ENCODE measurements at regions not wholly inside any gene's neighbourhood (a gene's known extent, or its start where the extent isn't known, plus 50 kb on each side); places are given as distances from the start of the nearest gene placed in this dataset.

- Histone ChIP-seq H3K9me3 (ENCODE audit: control insufficient read depth, insufficient read depth, low read length) (peaks cover 3% of the 10 kb centered on the region; the same call in 1 of the 2 replicates), H3K56ac (ENCODE audit: extremely low read depth, insufficient read depth, low read length) (no peak overlapping the region), H4K8ac (ENCODE audit: low read depth in 2 of 2, low read length in 2 of 2) (no peak overlapping the region), H3K23ac (ENCODE audit: low read depth, low read length) (no peak overlapping the region), H3K9me1 (ENCODE audit: insufficient read depth, low read length) (no peaks in the 10 kb centered on the region), H3K4ac (ENCODE audit: low read depth, low read length) (no peak overlapping the region), H2AFZ (replicated peaks; ENCODE audit: low read length, poor library complexity) (no peak overlapping the region), H4K91ac (ENCODE audit: insufficient read depth, low read depth, low read length) (no peak overlapping the region), H3K27ac (ENCODE audit: insufficient read depth, low read length) (no peak overlapping the region), H3K4me2 (ENCODE audit: low read depth, low read length) (no peak overlapping the region), H2BK15ac (ENCODE audit: low read depth, low read length) (no peak overlapping the region), H3K27me3 (ENCODE audit: control insufficient read depth, insufficient read depth, low read length) (no peaks in the 10 kb centered on the region), H3K9ac (ENCODE audit: low read depth, low read length) (no peak overlapping the region), H2BK20ac (ENCODE audit: low read depth, low read length) (no peak overlapping the region), H3K18ac (ENCODE audit: low read depth, low read length) (no peak overlapping the region), H4K5ac (ENCODE audit: low read depth, low read length) (no peak overlapping the region), H3K36me3 (ENCODE audit: control insufficient read depth, insufficient read depth, low read length) (no peaks in the 10 kb centered on the region), H3K4me1 (ENCODE audit: control insufficient read depth, insufficient read depth, low read length) (no peaks in the 10 kb centered on the region), H2AK9ac (replicated peaks; ENCODE audit: low read depth, low read length, poor library complexity) (no peak overlapping the region), H2BK120ac (ENCODE audit: low read depth, low read length) (no peak overlapping the region), H2AK5ac (ENCODE audit: low read depth, low read length) (no peak overlapping the region), H2BK5ac (ENCODE audit: low read depth, low read length, poor library complexity, severe bottlenecking) (no peak overlapping the region), H3K79me1 (ENCODE audit: low read depth in 1 of 2, low read length in 2 of 2) (no peaks in the 10 kb centered on the region), H4K20me1 (ENCODE audit: insufficient read depth, low read length) (no peaks in the 10 kb centered on the region), H3K4me3 (ENCODE audit: insufficient read depth, low read depth, low read length) (no peak overlapping the region), H3K14ac (replicated peaks; ENCODE audit: low read depth, low read length) (no peak overlapping the region)
- intact Hi-C loops (cut with micrococcal nuclease): no loop called here
- ATAC-seq (ENCODE audit: low read depth) (no peak), DNase-seq (no peak)
- ChIA-PET CTCF (no interaction called here), POLR2A (ENCODE audit: unreplicated experiment) (no interaction called here)
- in situ Hi-C loops (cut with MboI; ENCODE audit: low sequenced_read_pairs): no loop called here
- WGBS, 2 experiments (ENCODE audit: extremely low coverage in 2 of 2, insufficient read length in 1 of 2): no CpG with 5 or more reads among the region's 5 CpGs
- dilution Hi-C loops (cut with HindIII; ENCODE audit: low sequenced_read_pairs, unreplicated experiment): no loop called here
- BruUV-seq (replicated peaks): no TSS peak
- TF ChIP-seq RFX5 (IDR thresholded peaks at IDR 0.05; ENCODE audit: low read depth, low read length) (no peak), ELK1 (IDR thresholded peaks at IDR 0.05; ENCODE audit: borderline replicate concordance, low read depth, low read length) (no peak), MAZ (IDR thresholded peaks at IDR 0.05; ENCODE audit: borderline replicate concordance, low read depth, low read length) (no peak), MXI1 (IDR thresholded peaks at IDR 0.05; ENCODE audit: borderline replicate concordance, low read depth, low read length) (no peak), POLR2A (IDR thresholded peaks at IDR 0.05; ENCODE audit: low read depth, low read length) (no peak), RCOR1 (IDR thresholded peaks at IDR 0.05; ENCODE audit: insufficient replicate concordance, low read length) (no peak), USF2 (IDR thresholded peaks at IDR 0.05; ENCODE audit: low read depth, low read length) (no peak), NFE2L2 (IDR thresholded peaks at IDR 0.05; ENCODE audit: low read depth, low read length) (no peak), CEBPB (IDR thresholded peaks at IDR 0.05; ENCODE audit: low read depth, low read length) (no peak), SMC3 (IDR thresholded peaks at IDR 0.05; ENCODE audit: low read depth, low read length) (no peak), CHD1 (IDR thresholded peaks at IDR 0.05; ENCODE audit: low read depth, low read length) (no peak), RAD21 (IDR thresholded peaks at IDR 0.05; ENCODE audit: low read length) (no peak), BHLHE40 (IDR thresholded peaks at IDR 0.05; ENCODE audit: low read depth, low read length) (no peak), FOS (IDR thresholded peaks at IDR 0.05; ENCODE audit: low read depth, low read length) (no peak), CTCF (conservative IDR thresholded peaks at IDR 0.05; ENCODE audit: low read depth, low read length) (no peak), MAFK (IDR thresholded peaks at IDR 0.05; ENCODE audit: low read depth, low read length) (no peak)
Observed at GRCh38 chr4:129783596-129783995, 687.6 kb downstream of the C4orf33 start.

Measured in IMR-90 (cell line).